K562 (cell line): ENCODE measurements at regions not wholly inside any gene's neighbourhood (a gene's known extent, or its start where the extent isn't known, plus 50 kb on each side); places are given as distances from the start of the nearest gene placed in this dataset.

Experiments
- ATAC-seq: fragments of 200-7000 bp; cut with Tn5 transposase; 3 replicates; pipeline ENCODE4 v1.9.1; 2020; ENCODE audit warnings: moderate library complexity
- BruUV-seq: library from RNA; stranded (reverse); fragments of 400-500 nt; replicated peaks from 2 replicates; lab custom pipeline; 2021; lab: Mats Ljungman, UMichigan
- CTCF ChIA-PET: fragments of 300-600 bp; formaldehyde crosslinking; extraction: SDS; loops from one replicate; lab custom pipeline; 2021; ENCODE audit warnings: low intra/inter-chr PET ratio; lab: Yijun Ruan, JAX
- POLR2A ChIA-PET: fragments of 300-600, 350-650 bp; sonication (Branson Sonifier 250); formaldehyde crosslinking; extraction: SDS; loops from one replicate; lab custom pipeline; 2021; ENCODE audit warnings: antibody characterized with exemption, inconsistent platforms; lab: Yijun Ruan, JAX
- DNase-seq, 4 experiments: peaks; one replicate each; pipeline versions ENCODE4 v3.0.0 to v3.0.0-alpha.2; 2011 to 2018; ENCODE audit warnings: low spot score in 3 of 4, mixed read lengths in 3 of 4; ENCODE audit errors: extremely low read depth in 1 of 4
- FAIRE-seq: peaks from 2 replicates; lab custom pipeline; 2011; peaks lifted over from hg19 to GRCh38; lab: Jason Lieb, UNC
- H2AFZ ChIP-seq: 2 replicates; pipeline ENCODE4 v1.6.0; 2011; ENCODE audit warnings: low read depth, low read length, control low read depth, inconsistent platforms
- H3K27ac ChIP-seq: fragments of 200-600 bp; 3 replicates; pipeline ENCODE4 v1.8.0; 2011; ENCODE audit warnings: low read depth, mild to moderate bottlenecking, control low read depth, inconsistent platforms, low read length, moderate library complexity, mixed read lengths; ENCODE audit errors: extremely low read depth
- H3K27me3 ChIP-seq, 2 experiments: fragments of 300-600 bp in 1 of 2; 2 replicates in 1 of 2; 3 replicates in 1 of 2; pipeline versions ENCODE4 v1.6.0 to v1.8.0; 2011; ENCODE audit warnings: inconsistent platforms in 2 of 2, low read length in 2 of 2, mild to moderate bottlenecking in 1 of 2, mixed read lengths in 1 of 2, moderate library complexity in 1 of 2; ENCODE audit not compliant: control insufficient read depth in 2 of 2, insufficient read depth in 2 of 2
- H3K36me3 ChIP-seq: fragments of 300-600 bp; 3 replicates; pipeline ENCODE4 v1.8.0; 2011; ENCODE audit warnings: mild to moderate bottlenecking, low read length, inconsistent platforms; ENCODE audit not compliant: control insufficient read depth, insufficient read depth
- H3K4me1 ChIP-seq, 2 experiments: fragments of 200-600 bp in 1 of 2; replicated peaks in 1 of 2; 2 replicates in 1 of 2; 3 replicates in 1 of 2; pipeline versions ENCODE4 v1.5.1 to v1.8.0; 2011; ENCODE audit warnings: inconsistent platforms in 2 of 2, low read length in 2 of 2, mild to moderate bottlenecking in 1 of 2, mixed read lengths in 1 of 2, moderate library complexity in 1 of 2; ENCODE audit not compliant: control insufficient read depth in 2 of 2, insufficient read depth in 2 of 2
- H3K4me2 ChIP-seq: 2 replicates; pipeline ENCODE4 v1.6.1; 2011; ENCODE audit warnings: low read length, control low read depth, inconsistent platforms, mixed read lengths; ENCODE audit not compliant: insufficient read depth
- H3K4me3 ChIP-seq: fragments of 200-600 bp; sonication (generic), shearing (Covaris generic); 2 replicates; pipeline ENCODE4 v1.5.1; 2016; ENCODE audit warnings: control low read depth, inconsistent platforms
- H3K79me2 ChIP-seq: fragments of 200-600 bp; 3 replicates; pipeline ENCODE4 v1.8.0; 2011; ENCODE audit warnings: low read length, inconsistent platforms; ENCODE audit not compliant: control insufficient read depth, insufficient read depth
- H3K9ac ChIP-seq, 2 experiments: 2 replicates each; pipeline versions ENCODE4 v1.6.0 to v1.6.1; 2011; ENCODE audit warnings: low read depth in 2 of 2, low read length in 2 of 2, control low read depth in 1 of 2, inconsistent platforms in 1 of 2, mild to moderate bottlenecking in 1 of 2, mixed read lengths in 1 of 2; ENCODE audit not compliant: insufficient read depth in 1 of 2
- H3K9me1 ChIP-seq: one replicate; pipeline ENCODE4 v1.6.0; 2011; ENCODE audit warnings: inconsistent platforms, mild to moderate bottlenecking, low read length, moderate library complexity; ENCODE audit not compliant: control insufficient read depth, insufficient read depth
- H3K9me3 ChIP-seq: replicated peaks from 2 replicates; pipeline ENCODE4 v1.5.1; 2011; ENCODE audit warnings: low read depth, low read length, inconsistent platforms; ENCODE audit not compliant: control insufficient read depth, insufficient read depth
- H4K20me1 ChIP-seq: replicated peaks from 2 replicates; pipeline ENCODE4 v1.6.1; 2011; ENCODE audit warnings: low read length, inconsistent platforms, mixed read lengths; ENCODE audit not compliant: control insufficient read depth, insufficient read depth
- JUN ChIP-seq, 2 experiments: sonication (generic) in 1 of 2; formaldehyde crosslinking in 1 of 2; IDR thresholded peaks; 2 replicates each; pipeline versions ENCODE4 v1.6.1 to v1.8.0; 2012 to 2022; ENCODE audit warnings: borderline replicate concordance in 2 of 2, mild to moderate bottlenecking in 2 of 2, improper control_type of control experiment in 1 of 2, low read depth in 1 of 2, low read length in 1 of 2, missing genetic modification reagents in 1 of 2
- MAFK ChIP-seq: IDR thresholded peaks from 2 replicates; pipeline ENCODE4 v1.6.1; 2011; ENCODE audit warnings: low read length, improper control_type of control experiment
- NFXL1 ChIP-seq: fragments of 450-650 bp; formaldehyde crosslinking; IDR thresholded peaks from 2 replicates; pipeline ENCODE4 v1.4.0; 2021; ENCODE audit warnings: mild to moderate bottlenecking
- POLR2AphosphoS2 ChIP-seq: IDR thresholded peaks from 2 replicates; pipeline ENCODE4 v1.6.1; 2012; ENCODE audit warnings: low read length, improper control_type of control experiment
- POLR2AphosphoS5 ChIP-seq: IDR thresholded peaks from 2 replicates; pipeline ENCODE4 v1.6.1; 2011; ENCODE audit warnings: mild to moderate bottlenecking, low read depth, low read length, moderate library complexity; ENCODE audit not compliant: control insufficient read depth, insufficient read depth
- SMARCA4 ChIP-seq: fragments of 450-650 bp; IDR thresholded peaks from 2 replicates; pipeline ENCODE4 v1.6.1; 2016
- WGBS: fragments of 100-300 bp; shearing (Covaris generic); methylation state at CpG from one replicate; pipeline ENCODE4 v1.1.6; 2016; ENCODE audit warnings: low coverage, mixed read lengths; ENCODE audit not compliant: insufficient coverage; ENCODE audit errors: missing lambda C conversion rate; 5-methylcytosine and 5-hydroxymethylcytosine counted together
- in situ Hi-C: fragments of 300-500 bp; cut with MboI; formaldehyde crosslinking; loops from 4 replicates; pipeline ENCODE4 v1.15.0; 2018; ENCODE audit warnings: inconsistent platforms, mixed read lengths
- intact Hi-C: fragments of 100-400 bp; cut with micrococcal nuclease; formaldehyde crosslinking; loops from 2 replicates; pipeline ENCODE4 v1.14.2; 2022
- TF ChIP-seq, protein P1 (sequence below): fragments of 250-450 bp; sonication (Bioruptor Pico); IDR thresholded peaks from 2 replicates; pipeline ENCODE4 v1.8.0; 2021; ENCODE audit warnings: moderate library complexity, mild to moderate bottlenecking, inconsistent platforms
- TF ChIP-seq, protein P2 (sequence below): sonication (generic); formaldehyde crosslinking; IDR thresholded peaks from 2 replicates; pipeline ENCODE4 v1.8.0; 2022; ENCODE audit warnings: mild to moderate bottlenecking, missing genetic modification reagents
- TF ChIP-seq, protein P3 (sequence below), 3 experiments: fragments of 200-800 bp in 1 of 3; sonication (Bioruptor generic) in 1 of 3; sonication (generic) in 1 of 3; formaldehyde crosslinking in 1 of 3; IDR thresholded peaks; 2 replicates each; pipeline versions ENCODE4 v1.6.1 to v1.8.0; 2016 to 2022; ENCODE audit warnings: mild to moderate bottlenecking in 2 of 3, missing compliant biosample characterization in 2 of 3, missing genetic modification characterization in 2 of 3, missing genetic modification reagents in 1 of 3
- TF ChIP-seq, protein P4 (sequence below): sonication (generic); formaldehyde crosslinking; IDR thresholded peaks from 2 replicates; pipeline ENCODE4 v1.8.0; 2023; ENCODE audit warnings: mild to moderate bottlenecking, missing genetic modification reagents
- TF ChIP-seq, protein P5 (sequence below): sonication (generic); formaldehyde crosslinking; IDR thresholded peaks from 2 replicates; pipeline ENCODE4 v1.5.0; 2020; ENCODE audit warnings: missing genetic modification reagents

DNA sequence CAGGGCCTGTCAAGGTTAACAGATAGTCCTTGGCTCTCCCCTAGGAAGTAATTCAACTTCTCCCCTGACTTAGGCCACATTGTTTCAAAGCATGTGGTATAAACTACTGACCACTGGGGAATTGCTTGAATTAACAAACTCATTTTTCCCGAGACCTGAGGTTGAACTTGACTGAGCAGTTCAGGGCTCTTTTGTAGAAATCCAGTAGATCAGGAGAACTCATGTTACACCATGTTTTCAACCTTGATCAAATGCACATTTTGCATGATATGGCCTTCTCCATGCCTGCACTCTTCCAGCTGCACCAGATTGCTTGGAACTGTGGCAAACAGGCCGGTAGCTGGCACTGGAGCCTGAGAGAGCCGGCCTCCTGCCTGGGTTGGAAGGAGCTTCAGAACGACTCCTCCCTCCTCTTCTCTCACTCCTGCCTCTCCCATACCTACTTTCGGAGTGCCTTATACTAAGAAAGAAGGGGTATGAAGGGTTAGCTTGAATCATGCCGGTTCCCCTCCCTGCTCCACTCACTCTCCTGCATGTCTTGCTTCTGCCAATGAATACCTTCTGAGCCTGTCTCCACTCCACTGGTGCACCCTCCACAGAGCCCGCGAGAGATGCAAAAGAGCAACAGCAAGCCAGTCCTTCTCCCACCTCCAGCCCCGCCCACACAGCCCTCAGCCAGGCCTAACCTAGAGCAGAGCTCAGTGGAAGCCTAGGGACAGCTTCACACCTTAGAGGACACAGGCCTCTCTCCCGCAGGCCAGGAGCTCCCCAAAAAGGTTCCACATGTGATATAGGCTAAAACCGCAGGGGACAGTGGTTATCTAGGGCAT lies 159.4 kb downstream of the MACROH2A1 start:
- CTCF ChIA-PET, result no interaction called here
- 40% methylated on average over 11 of the region's 11 CpGs for WGBS
- no peak for FAIRE-seq
- TF ChIP-seq, protein P1, sequence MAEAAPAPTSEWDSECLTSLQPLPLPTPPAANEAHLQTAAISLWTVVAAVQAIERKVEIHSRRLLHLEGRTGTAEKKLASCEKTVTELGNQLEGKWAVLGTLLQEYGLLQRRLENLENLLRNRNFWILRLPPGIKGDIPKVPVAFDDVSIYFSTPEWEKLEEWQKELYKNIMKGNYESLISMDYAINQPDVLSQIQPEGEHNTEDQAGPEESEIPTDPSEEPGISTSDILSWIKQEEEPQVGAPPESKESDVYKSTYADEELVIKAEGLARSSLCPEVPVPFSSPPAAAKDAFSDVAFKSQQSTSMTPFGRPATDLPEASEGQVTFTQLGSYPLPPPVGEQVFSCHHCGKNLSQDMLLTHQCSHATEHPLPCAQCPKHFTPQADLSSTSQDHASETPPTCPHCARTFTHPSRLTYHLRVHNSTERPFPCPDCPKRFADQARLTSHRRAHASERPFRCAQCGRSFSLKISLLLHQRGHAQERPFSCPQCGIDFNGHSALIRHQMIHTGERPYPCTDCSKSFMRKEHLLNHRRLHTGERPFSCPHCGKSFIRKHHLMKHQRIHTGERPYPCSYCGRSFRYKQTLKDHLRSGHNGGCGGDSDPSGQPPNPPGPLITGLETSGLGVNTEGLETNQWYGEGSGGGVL (CRISPR knock-in tag), result no peak
- TF ChIP-seq SMARCA4 (no peak), MAFK (no peak), NFXL1 (CRISPR knock-in tag) (no peak), POLR2AphosphoS5 (no peak), JUN (IDR thresholded peaks at IDR 0.05; ENCODE audit: borderline replicate concordance, low read depth, low read length) (no peak), JUN (CRISPR knock-in tag; IDR thresholded peaks at IDR 0.05; ENCODE audit: borderline replicate concordance) (no peak), POLR2AphosphoS2 (no peak)
- TF ChIP-seq, protein P2, sequence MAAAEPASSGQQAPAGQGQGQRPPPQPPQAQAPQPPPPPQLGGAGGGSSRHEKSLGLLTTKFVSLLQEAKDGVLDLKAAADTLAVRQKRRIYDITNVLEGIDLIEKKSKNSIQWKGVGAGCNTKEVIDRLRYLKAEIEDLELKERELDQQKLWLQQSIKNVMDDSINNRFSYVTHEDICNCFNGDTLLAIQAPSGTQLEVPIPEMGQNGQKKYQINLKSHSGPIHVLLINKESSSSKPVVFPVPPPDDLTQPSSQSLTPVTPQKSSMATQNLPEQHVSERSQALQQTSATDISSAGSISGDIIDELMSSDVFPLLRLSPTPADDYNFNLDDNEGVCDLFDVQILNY (CRISPR knock-in tag), result no peak
- TF ChIP-seq, protein P3, sequence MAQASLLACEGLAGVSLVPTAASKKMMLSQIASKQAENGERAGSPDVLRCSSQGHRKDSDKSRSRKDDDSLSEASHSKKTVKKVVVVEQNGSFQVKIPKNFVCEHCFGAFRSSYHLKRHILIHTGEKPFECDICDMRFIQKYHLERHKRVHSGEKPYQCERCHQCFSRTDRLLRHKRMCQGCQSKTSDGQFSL (CRISPR knock-in tag; IDR thresholded peaks at IDR 0.05), result no peak
- TF ChIP-seq, protein P3 (tag; IDR thresholded peaks at IDR 0.05), result no peak
- TF ChIP-seq, protein P4, sequence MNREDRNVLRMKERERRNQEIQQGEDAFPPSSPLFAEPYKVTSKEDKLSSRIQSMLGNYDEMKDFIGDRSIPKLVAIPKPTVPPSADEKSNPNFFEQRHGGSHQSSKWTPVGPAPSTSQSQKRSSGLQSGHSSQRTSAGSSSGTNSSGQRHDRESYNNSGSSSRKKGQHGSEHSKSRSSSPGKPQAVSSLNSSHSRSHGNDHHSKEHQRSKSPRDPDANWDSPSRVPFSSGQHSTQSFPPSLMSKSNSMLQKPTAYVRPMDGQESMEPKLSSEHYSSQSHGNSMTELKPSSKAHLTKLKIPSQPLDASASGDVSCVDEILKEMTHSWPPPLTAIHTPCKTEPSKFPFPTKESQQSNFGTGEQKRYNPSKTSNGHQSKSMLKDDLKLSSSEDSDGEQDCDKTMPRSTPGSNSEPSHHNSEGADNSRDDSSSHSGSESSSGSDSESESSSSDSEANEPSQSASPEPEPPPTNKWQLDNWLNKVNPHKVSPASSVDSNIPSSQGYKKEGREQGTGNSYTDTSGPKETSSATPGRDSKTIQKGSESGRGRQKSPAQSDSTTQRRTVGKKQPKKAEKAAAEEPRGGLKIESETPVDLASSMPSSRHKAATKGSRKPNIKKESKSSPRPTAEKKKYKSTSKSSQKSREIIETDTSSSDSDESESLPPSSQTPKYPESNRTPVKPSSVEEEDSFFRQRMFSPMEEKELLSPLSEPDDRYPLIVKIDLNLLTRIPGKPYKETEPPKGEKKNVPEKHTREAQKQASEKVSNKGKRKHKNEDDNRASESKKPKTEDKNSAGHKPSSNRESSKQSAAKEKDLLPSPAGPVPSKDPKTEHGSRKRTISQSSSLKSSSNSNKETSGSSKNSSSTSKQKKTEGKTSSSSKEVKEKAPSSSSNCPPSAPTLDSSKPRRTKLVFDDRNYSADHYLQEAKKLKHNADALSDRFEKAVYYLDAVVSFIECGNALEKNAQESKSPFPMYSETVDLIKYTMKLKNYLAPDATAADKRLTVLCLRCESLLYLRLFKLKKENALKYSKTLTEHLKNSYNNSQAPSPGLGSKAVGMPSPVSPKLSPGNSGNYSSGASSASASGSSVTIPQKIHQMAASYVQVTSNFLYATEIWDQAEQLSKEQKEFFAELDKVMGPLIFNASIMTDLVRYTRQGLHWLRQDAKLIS (CRISPR knock-in tag), result no peak
- TF ChIP-seq, protein P5, sequence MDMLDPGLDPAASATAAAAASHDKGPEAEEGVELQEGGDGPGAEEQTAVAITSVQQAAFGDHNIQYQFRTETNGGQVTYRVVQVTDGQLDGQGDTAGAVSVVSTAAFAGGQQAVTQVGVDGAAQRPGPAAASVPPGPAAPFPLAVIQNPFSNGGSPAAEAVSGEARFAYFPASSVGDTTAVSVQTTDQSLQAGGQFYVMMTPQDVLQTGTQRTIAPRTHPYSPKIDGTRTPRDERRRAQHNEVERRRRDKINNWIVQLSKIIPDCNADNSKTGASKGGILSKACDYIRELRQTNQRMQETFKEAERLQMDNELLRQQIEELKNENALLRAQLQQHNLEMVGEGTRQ, result no peak

More for the DNA sequence above, 159.4 kb downstream of the MACROH2A1 start:
- no peaks in the 10 kb centered on the region for H3K79me2 ChIP-seq
- POLR2A ChIA-PET, result interaction anchor here (0.6 to 1.0 kb wide), 3 partner anchors 10 to 29 kb away, joined by 3 read pairs; no protein-coding TSS in a partner anchor
- peaks cover 6 to 14% of the 10 kb centered on the region in 2 experiments; a peak in 4 of 5 replicates for H3K27me3 ChIP-seq
- peaks cover 4% of the 10 kb centered on the region in 2 experiments; a peak in 3 of 5 replicates for H3K4me1 ChIP-seq
- 0 out of 4 replicates have a peak overlapping the region, but pooled peaks of 1 of the 2 experiments have one; percentile 29 for H3K9ac ChIP-seq
- no peak overlapping the region for H3K27ac ChIP-seq
- H3K4me2 ChIP-seq, result no peak overlapping the region
- H3K4me3 ChIP-seq, result no peak overlapping the region
- ATAC-seq (peak; percentile 39), DNase-seq (no peak)
- no peaks in the 10 kb centered on the region for H3K9me1 ChIP-seq
- H4K20me1 ChIP-seq, result peaks cover 7% of the 10 kb centered on the region; the same call in 1 of the 2 replicates
- in situ Hi-C loops, result no loop called here
- no peak overlapping the region for H2AFZ ChIP-seq
- intact Hi-C loops, result no loop called here
- H3K9me3 ChIP-seq, result no peaks in the 10 kb centered on the region
- H3K36me3 ChIP-seq, result no peaks in the 10 kb centered on the region
- BruUV-seq, result no TSS peak
